GM19463 (cell line): ENCODE measurements at regions not wholly inside any gene's neighbourhood (a gene's known extent, or its start where the extent isn't known, plus 50 kb on each side); places are given as distances from the start of the nearest gene placed in this dataset.

Experiments
- ATAC-seq: cut with Tn5 transposase; IDR thresholded peaks from one replicate; pipeline ENCODE4 v1.9.1; 2021; ENCODE audit warnings: mild to moderate bottlenecking, moderate library complexity; ENCODE audit not compliant: unreplicated experiment

DNA sequence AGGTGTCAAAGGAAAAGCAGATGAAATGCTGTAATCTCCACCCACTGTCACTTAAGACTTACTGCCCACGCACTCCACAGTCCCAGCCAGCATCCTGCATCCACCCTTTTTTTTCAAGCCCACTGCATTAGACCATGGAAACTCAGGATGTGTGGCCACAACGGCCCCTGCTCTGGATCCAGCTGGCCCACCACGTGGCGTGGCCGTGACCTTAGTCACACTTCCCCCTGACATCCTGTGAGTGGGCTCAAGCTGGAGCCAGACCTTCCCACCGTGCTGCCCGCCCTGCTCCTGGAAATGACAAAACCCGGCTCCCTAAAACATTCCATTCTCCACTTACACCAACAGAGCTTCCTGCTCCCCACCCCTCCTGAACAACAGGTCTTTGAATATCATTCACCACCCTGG, 588.3 kb upstream of the DIPK2B start:
- no peak for ATAC-seq

DNA sequence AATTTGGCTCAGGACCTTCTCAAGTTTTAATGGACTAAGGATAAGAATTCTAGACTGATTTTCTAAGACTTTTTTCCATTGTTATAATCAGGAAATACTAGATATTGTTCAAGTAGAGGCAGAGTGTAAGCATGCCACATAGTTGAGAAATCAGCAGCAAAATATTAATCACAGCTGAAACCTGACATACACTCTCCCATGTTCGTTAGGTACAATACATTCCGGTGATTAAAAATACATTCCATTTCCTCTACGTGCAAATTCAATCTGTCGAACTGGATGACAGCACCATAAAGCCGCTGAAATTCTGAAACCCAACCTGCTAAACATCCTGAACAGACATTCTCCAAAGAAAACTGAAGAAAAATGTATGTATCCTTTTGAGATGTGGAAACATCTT, 587.6 kb upstream of the DIPK2B start:
- ATAC-seq, result no peak

DNA sequence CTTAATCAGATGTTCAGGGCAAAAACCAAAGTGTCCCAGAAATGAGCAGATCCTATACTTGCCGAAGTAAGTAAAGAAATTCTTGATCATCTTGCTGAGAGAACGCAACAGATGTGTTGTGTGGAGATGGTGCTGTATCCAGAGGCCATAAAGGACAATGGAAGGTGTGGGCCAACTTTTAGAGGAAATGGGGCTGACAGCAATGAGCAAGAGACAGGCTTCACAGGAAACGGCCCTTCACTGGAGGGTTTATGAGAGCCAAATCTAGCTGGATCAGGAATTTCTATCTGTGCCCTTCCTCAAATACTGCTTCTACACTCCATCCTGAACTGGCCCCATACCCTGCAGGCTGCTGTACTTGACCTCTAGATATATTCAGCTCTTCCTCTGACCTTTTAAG, 583.9 kb upstream of the DIPK2B start:
- ATAC-seq, result no peak

DNA sequence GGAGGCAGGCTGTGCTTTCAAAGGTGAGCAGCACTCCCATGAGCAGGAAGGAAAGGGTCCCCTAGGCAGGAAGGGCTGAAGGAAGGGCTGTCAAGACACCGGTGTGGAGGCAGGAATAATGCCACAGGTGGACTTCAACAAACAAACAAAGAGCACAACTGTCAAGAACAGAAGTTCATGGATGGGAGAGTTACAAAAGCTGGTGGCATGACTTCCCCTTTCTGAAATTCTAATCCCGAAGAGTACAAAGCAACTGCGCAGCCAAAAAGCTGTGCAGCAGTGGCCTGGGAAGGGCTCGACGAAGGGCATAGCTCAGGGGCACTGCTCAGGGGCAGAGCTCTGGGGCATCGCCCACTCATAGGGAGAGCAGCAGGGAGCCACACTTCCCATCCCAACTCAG, 582.3 kb upstream of the DIPK2B start:
- no peak for ATAC-seq

DNA sequence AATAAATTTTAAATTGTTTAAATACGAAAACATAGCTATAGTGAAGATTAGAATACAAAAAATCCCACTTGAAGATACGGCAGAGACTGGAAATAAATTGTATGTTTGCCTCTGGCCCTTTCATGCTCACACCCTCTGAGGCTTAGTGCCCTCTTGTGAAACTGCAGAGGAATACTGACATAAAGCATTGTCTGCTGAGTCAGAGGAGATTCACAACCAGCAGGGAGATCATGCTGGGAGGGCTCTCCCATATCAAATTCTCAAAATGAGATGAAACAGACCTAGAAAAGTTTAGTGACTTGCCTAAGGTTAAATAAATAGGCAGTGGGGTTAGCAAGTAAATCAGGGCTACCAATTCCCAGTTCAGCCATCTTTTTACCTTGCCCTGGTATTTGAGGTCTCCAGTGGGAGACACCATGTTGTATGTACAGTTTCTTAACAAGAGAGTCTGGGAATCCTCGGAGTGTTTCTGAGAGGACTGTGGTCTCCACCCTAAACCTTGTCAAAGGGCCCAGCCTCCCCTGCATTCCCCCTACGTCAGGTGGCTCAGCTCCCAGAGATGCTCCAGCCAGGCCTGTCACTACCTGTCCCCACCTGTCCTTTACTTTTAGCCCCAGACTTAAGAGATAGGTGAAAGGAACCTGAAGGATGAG, 581.4 kb upstream of the DIPK2B start:
- no peak for ATAC-seq

DNA sequence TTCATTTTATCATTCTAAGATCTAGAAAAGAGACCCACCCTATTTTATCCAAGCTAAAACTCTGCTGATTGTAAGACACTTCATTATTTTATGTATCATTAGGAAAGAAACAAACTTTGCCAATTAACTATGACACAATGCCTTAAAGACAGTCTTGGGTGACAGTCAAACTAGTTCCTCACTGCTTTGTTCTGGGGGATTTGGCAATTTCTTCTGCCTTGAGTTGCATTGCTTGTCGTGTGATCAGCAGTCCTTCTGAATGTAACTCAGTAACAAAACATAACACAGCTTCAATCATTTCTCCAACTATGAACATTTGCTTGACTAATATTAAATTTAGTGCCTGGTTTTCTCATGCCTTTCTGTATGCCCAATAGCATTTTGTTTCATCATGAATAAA, 577.9 kb upstream of the DIPK2B start:
- ATAC-seq, result no peak

DNA sequence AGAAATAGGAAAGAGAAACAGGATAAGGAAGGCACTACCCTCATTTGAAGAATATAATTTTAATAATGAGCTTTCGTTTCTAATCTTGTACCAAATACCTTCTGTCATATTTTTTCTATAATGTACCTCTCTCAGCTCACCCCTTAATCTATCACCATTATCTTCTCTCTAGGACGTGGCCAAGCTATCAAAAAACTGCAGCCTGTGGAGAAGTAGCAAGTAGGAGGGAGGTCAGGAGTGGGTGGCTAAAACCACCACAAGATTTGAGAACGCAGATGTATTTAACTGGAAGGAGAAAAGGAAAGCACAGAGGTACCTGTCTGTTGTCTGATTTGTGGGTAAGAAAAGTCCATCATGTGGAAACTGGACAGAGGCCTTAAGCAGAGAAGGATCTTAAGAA, 576.7 kb upstream of the DIPK2B start:
- no peak for ATAC-seq

DNA sequence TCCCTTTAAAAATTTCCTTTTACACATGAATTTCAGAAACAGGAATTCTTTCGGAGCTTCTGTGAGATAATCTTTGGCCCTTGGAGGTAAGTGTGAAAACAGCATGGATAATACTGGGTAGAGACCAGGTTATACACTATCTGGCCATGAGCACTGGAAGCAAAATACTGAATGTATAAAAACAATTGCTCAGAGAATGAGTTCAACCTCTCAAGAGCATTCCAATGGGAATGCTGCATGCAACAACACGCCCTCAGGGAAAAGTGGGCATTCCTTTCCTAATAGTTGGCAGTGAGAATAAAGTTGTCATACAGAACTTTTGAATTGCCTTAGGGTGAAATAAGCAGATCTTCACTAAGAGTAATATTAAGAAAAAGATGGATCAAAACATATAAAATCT, 574.8 kb upstream of the DIPK2B start:
- ATAC-seq, result no peak

DNA sequence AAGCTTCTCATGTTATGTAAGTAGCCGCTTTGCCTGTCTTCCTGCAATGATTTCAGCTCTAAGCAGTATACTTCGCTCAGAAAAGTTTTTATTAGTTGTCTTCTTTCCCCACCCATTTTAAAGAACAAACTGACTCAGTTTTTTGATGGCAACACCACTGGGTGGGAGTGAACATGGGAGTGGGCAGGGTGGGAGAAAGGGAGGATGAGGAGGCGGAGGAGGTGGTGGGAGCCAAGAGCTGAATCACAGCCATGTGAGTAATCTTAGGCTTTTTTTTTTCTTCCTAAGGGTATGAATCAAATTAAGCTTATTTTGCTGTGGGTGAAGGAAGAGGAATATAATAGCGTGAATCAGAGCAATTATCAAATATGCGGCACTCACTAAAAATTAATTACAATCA, 574.3 kb upstream of the DIPK2B start:
- no peak for ATAC-seq

DNA sequence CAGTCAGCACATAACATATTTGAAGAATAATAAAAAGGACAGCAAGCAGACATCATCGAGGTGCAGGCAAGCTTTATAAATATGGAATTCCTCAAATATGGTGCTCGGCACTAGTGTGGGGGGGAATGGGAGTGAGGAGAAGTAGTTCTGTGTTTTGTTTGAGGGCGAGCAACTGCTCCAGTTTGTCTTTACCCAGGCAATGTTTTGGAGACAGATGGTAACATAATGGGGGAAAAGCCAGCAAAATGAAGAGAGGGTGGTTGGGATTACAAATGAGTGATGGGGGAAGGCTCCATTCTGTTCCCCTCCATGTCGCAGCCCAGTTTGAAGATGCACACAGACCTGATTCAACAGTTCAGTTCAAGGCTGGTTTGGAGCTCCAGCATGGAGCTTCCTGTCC, 572.9 kb upstream of the DIPK2B start:
- no peak for ATAC-seq

DNA sequence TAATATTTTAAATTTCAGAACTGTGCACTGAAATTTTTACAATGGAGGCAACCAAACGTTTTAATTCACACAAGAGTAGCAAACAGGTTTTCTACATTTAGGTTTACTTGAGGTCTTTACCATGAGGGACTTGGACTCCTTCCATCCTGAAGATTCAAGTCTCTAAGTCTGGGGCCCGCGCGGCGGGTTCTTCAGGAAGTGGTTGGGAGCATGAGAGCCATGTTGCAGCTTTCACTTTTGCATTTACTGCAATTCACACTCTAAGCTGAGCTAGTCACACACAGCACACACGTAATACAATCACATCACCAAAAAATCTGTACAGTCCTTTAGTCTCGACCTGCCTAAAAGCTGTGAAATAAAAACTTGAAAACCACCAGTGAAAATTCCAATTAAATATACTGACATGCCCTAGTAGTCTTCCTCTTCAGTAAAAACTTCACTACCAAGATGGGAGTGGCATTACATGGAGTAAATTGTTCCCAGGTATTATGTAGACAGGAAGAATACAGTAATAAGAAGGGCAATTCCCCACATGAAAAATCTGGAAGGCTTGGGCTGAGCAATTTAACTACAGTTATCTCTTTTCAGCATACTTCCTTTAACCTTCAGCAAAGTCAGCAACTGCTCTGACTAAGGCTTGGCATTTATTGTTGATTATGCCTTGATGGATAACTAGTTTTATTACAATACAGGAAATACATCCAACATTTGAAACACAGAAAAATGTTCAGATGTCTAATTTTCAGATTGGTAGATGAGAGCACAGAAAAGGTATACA, 571.1 kb upstream of the DIPK2B start:
- peak; percentile 46 for ATAC-seq

DNA sequence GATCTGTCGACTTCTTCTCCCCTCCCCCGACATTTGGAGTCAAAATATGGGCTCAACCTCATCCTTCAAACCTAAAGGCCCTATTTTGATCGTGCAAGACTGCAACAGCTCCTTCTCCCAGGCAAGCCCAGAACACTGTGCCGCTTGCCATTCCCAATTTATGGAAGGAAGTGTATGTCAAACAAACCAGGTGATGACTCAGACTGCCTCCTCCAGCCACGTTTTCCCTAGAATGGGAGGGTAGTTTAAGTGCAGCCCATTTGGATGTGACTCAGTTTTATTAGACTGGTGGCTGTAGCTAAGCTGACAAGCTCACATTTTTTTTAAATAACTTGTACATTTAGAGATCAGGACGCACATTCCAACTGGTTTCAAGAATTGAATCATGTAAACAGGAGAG, 570.4 kb upstream of the DIPK2B start:
- no peak for ATAC-seq

DNA sequence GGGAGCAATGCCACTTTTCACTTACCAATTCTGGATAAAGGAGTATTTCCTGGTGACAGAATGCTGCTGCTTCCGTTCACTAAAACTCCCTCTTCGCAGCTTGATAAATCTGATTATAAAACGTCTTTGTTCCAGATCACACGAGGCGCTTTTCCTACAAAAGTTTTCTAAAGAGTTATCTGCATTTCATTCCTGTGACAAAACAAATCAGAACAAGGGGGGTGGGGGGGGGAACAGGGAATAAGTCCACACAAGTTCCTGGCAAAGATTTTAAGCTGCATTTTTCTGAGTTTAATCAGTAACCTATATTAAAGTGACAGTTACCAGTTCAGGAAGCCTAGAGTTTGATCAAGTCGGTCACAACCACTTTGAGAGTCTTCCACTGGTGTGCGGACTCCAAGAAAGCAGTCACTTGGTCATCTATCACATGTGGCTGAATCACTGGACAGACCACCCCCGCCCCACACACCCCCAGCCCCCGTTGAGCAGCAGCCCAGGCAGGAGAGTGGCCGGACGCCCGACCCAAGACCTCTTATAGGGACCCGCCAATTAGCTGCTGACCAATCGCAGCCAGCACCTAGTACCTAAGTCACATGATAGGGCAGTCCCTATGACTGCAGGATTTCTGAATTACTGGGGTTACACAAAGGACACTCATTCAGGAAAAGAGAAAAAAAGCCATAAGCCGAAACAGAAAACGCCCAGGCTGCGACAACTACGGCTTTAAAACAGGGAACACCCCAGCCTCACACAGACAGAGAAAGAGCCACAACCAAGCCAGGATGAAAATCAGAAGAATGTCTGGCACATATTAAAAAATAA, 569.3 kb upstream of the DIPK2B start:
- peak; percentile 82 for ATAC-seq

DNA sequence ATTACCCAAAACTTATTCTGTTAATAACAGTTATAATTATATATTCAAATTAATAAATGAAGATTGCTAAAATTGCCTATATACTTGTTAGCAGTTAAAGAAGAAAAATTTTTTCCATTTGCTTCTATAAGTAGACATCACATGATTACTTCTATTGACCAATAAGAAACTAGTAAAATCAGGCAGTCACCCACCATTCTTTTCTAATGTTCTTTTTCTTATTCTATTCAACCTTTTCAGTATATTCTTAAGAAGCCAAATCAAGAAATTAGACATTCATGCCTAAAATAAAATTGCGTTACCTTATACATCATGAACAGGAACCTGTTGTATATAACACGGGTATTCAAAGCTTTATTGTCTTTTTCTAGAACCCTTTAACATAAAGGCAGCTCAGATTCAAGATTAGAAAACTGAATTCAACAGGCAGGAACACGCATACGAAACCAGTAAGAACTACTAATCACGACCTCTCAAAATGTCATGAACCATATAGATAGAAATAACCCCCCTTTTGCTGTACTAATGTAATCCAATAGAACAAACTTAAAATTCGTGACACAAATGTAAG, 568.1 kb upstream of the DIPK2B start:
- no peak for ATAC-seq

DNA sequence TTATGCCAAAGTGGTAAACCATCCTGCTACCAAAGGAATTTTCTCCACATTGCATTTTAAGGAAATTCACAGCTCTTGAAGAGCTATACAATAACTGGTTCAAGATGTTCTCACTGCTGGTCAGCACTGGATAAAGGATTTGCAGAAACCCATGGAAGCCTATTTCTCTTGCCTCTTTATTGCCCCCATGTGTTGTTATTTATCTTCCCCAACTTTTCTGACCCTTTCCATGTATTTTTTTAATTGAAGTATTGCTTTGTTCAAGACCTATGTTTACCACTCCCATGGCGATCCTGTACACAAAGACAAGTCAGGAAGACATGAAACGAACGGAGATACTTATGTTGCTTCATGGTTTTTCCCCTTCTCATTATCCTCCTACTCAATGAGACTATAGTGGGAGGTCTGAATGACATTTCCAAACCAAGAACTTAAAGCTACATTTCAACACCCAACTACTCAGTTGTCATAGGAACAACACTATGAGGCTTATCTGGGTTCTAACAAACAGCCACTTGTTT, 566.4 kb upstream of the DIPK2B start:
- no peak for ATAC-seq

DNA sequence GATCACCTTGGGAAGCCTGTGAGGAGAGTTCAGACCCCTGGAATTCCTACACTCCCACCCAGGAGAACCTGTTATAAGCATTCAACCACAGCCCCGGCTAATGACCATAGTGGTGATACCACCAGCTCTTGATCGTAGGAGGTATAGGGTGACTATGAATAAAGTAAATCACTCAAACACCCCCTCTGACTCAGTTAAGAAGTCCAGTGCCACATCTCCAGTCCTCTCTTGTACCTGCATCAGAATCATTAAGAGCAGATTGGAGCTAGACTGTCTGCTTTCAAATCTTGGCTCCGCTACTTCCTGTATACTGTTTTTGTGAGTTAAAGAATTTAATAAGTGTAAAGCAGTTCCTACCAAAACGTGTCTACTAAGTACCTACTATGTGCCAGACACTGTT, 565.1 kb upstream of the DIPK2B start:
- ATAC-seq, result no peak

DNA sequence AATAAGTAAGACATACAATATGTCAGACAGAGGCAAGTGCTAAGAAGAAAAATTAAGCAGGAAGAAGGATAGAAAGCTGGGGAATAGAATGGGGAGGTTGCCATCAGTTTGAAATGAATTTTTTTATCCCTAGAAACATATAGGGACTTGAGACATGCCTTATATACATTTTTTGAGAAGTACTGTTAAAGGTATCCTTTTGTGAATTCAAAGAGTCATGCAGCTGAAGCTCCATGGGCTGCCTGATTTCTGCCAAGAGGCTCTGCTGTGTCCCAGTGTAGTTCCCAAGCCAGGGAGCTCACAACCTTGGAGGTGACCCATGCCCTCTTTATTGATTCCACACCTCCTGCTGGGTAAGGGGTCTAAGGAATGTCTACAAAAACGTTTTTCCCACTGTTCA, 564.6 kb upstream of the DIPK2B start:
- no peak for ATAC-seq

DNA sequence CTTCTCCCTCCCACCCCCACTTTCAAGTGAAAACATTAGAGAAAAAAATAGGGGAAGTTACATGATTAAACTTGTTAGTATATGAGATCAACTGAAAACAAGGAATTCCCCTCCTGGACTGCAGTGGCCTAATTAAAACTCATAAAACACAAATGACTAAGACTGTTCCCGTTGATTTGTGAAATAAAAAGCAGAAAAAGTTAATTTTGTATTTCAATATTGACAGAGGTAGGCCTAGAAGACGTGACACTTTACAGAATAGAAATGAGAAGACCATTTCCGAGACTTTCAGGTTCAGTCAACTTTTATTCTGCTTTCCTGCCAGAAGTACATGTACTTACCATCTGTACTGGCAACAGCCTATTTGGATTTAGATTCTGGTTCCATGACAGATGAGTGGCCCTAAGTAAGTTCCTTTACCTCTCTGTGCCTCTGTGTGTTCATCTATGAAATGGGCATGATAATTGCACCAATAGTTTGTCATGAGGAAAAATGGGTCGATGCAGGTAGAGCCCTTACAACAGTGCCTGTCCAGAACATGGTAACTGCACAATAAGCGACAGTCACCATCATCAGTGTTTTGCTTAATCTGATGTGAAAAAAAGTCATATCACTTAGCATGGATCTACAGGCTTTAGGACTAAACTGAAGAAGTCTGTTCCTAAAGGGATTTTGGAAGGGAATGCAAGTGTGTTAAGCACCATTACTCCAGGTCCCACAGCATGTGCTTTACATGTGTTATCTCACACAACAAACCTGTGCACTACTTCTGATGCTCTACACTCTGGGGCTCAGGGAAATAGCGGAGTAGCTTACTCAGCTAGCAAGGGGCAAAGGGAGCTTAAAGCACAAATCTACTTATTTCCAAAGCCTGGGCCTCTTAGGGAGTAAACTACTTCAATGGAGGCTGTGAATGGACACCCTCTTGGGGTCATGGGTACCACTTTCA, 562.3 kb upstream of the DIPK2B start:
- no peak for ATAC-seq

DNA sequence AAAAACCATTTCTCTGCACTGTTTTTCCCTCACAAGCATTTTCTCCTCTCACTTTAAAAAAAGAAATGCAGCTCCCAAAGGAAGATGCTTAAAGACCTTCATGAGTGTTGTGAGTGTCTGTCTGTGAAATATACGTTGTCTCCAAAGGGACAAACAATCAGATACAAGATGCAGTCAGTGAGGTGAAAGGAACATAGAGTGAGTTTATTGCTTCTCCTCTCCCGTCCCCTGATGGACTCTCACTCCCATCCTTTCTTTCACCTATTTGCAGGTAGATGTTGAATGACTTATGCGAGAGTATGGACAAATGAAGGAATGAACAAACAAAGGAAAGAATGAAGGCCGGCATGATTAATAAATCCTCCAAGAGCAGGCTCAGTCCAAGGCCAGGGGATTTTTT, 561.2 kb upstream of the DIPK2B start:
- ATAC-seq, result no peak

DNA sequence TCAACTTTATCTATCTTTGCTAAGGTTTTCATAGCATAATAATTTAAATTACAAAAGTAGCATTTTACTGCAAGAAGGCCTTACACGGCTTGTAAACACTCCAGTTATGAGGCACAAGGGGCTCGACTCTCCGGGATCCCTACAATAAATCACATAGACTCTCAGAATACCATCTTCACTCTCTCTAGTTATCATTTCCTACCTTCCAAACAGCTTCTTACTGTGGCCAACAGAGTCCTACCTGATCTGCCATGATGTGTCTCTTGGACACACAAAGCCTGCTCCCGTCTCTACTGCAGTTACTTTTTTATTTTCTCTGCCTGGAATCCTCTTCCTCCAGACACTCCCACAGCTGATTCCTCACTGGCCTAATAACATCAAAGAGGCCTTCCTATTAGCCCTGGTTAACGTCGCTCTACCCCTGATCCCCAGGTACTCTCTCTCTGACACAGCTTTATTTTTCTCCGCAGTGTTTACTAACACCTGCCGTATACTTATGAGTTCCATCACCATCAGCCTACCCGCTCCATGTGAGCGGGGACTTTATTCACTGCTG, 559.6 kb upstream of the DIPK2B start:
- no peak for ATAC-seq
